ENCODE measurements at regions not wholly inside any gene's neighbourhood (a gene's known extent, or its start where the extent isn't known, plus 50 kb on each side); places are given as distances from the start of the nearest gene placed in this dataset.

DNA sequence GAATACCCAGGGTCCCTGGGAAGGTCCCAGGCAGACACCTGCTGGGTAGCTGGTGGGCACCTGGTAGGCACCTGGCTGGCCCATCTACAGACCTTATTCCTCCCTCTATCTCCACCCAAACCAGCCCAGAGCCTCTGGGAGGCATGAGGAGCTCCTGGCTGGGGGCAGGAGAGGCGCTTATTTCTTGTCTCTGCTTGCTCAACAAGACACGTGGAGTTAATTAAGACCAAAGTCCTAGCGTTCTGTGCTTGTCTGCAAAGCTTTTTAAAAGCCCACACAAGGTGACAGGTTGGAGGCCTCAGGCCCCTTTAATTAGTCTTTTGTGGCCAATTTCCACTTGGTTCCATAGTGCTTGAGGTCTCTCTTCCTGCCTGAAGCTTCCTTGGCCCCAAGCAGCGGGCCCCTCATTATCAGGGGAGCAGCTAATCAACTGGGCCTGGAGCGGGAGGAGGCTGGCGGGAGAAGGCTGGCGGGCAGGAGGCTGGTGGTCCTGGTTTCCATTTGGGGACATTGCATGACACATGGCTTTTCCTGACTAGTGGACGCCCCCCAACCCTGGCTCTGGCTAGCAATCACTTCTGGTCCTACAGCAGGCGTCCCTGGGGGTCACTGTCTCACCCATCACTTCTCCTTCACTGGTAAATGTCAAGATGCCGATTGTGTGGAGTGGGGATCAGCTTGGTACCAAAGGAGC is 65.4 kb upstream of the HDAC4 start:
- TF ChIP-seq, protein P1, sequence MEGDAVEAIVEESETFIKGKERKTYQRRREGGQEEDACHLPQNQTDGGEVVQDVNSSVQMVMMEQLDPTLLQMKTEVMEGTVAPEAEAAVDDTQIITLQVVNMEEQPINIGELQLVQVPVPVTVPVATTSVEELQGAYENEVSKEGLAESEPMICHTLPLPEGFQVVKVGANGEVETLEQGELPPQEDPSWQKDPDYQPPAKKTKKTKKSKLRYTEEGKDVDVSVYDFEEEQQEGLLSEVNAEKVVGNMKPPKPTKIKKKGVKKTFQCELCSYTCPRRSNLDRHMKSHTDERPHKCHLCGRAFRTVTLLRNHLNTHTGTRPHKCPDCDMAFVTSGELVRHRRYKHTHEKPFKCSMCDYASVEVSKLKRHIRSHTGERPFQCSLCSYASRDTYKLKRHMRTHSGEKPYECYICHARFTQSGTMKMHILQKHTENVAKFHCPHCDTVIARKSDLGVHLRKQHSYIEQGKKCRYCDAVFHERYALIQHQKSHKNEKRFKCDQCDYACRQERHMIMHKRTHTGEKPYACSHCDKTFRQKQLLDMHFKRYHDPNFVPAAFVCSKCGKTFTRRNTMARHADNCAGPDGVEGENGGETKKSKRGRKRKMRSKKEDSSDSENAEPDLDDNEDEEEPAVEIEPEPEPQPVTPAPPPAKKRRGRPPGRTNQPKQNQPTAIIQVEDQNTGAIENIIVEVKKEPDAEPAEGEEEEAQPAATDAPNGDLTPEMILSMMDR (conservative IDR thresholded peaks at IDR 0.05 in 1 of 2, IDR thresholded peaks at IDR 0.05 in 1 of 2; ENCODE audit: low read depth in 1 of 2, low read length in 2 of 2): no peak
- no peak for TF ChIP-seq EZH2 (IDR thresholded peaks at IDR 0.05; ENCODE audit: low read length, missing control alignments)
